RWPE2 (cell line): ENCODE measurements at regions not wholly inside any gene's neighbourhood (a gene's known extent, or its start where the extent isn't known, plus 50 kb on each side); places are given as distances from the start of the nearest gene placed in this dataset.

ENCODE experiments used
- ATAC-seq: fragments of 200-7000 bp; cut with Tn5 transposase; 3 replicates; pipeline ENCODE4 v1.9.1; 2021; ENCODE audit warnings: low read depth
- DNase-seq: peaks from one replicate; pipeline ENCODE4 v3.0.0-alpha.2; 2020; ENCODE audit warnings: low spot score
- H3K27ac ChIP-seq: fragments of 450-650 bp; 2 replicates; pipeline ENCODE4 v1.5.1; 2017; ENCODE audit warnings: mild to moderate bottlenecking; ENCODE audit not compliant: poor library complexity, severe bottlenecking
- H3K27me3 ChIP-seq: fragments of 250-450 bp; sonication (Bioruptor Pico); 2 replicates; pipeline ENCODE4 v1.5.1; 2021; ENCODE audit warnings: mild to moderate bottlenecking, moderate library complexity; ENCODE audit not compliant: insufficient read depth, poor library complexity, severe bottlenecking
- H3K36me3 ChIP-seq: fragments of 250-450 bp; sonication (Bioruptor Pico); 2 replicates; pipeline ENCODE4 v1.5.1; 2020; ENCODE audit warnings: low read depth, mild to moderate bottlenecking, moderate library complexity
- H3K4me1 ChIP-seq: fragments of 250-450 bp; sonication (Bioruptor Pico); 2 replicates; pipeline ENCODE4 v1.5.1; 2021; ENCODE audit warnings: mild to moderate bottlenecking, moderate library complexity; ENCODE audit not compliant: insufficient read depth, poor library complexity, severe bottlenecking
- H3K4me3 ChIP-seq: fragments of 250-450 bp; sonication (Bioruptor Pico); 2 replicates; pipeline ENCODE4 v1.5.1; 2021; ENCODE audit warnings: mild to moderate bottlenecking, moderate library complexity; ENCODE audit not compliant: severe bottlenecking
- H3K9me3 ChIP-seq: fragments of 250-450 bp; sonication (Bioruptor Pico); 2 replicates; pipeline ENCODE4 v1.5.1; 2021; ENCODE audit warnings: mild to moderate bottlenecking, moderate library complexity; ENCODE audit not compliant: severe bottlenecking
- CTCF ChIP-seq: fragments of 450-650 bp; IDR thresholded peaks from one replicate; pipeline ENCODE4 v1.5.1; 2017; ENCODE audit warnings: mild to moderate bottlenecking, moderate library complexity; ENCODE audit not compliant: poor library complexity, severe bottlenecking

GRCh38 chr13:54004026-54004699 is 975.5 kb downstream of the OLFM4 start:
- Histone ChIP-seq H3K9me3 (no peaks in the 10 kb centered on the region), H3K27ac (no peak overlapping the region), H3K4me1 (no peaks in the 10 kb centered on the region), H3K4me3 (no peak overlapping the region), H3K36me3 (no peaks in the 10 kb centered on the region), H3K27me3 (no peaks in the 10 kb centered on the region)
- ATAC-seq (no peak), DNase-seq (no peak)
- TF ChIP-seq CTCF: no peak

DNA sequence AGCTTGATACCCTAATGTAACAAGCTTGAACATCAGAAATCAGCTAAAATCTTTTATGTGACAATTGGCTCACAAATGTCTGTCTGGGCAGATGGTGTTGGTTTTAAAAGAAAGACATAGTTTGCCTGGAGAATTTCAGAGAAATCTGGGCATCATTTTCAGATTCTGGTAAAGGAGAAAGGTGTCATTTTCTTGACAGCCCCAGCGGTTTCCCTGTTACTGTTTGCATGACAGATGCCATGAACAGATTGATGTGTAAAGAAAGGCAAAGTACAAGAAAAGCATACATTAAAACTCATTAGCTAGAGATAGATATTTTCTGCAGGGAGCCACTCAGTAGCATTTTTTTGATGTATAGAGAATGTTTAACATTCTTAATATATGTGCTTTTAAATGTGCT is 987.9 kb downstream of the OLFM4 start:
- DNase-seq (no peak), ATAC-seq (no peak)
- Histone ChIP-seq H3K4me1 (no peaks in the 10 kb centered on the region), H3K27ac (no peak overlapping the region), H3K9me3 (no peaks in the 10 kb centered on the region), H3K4me3 (no peak overlapping the region), H3K27me3 (no peaks in the 10 kb centered on the region), H3K36me3 (no peaks in the 10 kb centered on the region)
- no peak for TF ChIP-seq CTCF

DNA sequence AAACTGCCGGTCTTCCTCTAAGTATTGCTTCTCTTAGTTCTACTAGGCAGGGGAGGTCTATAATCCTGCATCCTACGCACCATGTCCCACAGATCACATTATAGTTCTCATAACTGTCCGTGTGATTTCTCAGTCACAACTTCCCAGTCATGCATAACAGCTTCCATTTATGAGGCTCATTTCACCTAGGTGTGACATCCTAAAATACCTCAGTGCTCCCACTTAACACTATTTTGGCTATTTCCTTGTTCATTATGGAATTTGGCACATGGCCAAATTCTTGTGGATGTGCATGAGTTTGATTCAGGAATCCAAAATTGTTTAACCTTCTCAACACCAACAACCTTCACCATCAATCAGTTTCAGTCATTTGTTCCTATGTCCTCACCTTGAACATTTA is 989.9 kb downstream of the OLFM4 start:
- DNase-seq (no peak), ATAC-seq (no peak)
- no peaks in the 10 kb centered on the region for H3K27me3 ChIP-seq
- no peak overlapping the region for H3K4me3 ChIP-seq
- no peaks in the 10 kb centered on the region for H3K9me3 ChIP-seq
- H3K4me1 ChIP-seq: no peaks in the 10 kb centered on the region
- H3K27ac ChIP-seq: no peak overlapping the region
- H3K36me3 ChIP-seq: no peaks in the 10 kb centered on the region
- TF ChIP-seq CTCF: no peak

DNA sequence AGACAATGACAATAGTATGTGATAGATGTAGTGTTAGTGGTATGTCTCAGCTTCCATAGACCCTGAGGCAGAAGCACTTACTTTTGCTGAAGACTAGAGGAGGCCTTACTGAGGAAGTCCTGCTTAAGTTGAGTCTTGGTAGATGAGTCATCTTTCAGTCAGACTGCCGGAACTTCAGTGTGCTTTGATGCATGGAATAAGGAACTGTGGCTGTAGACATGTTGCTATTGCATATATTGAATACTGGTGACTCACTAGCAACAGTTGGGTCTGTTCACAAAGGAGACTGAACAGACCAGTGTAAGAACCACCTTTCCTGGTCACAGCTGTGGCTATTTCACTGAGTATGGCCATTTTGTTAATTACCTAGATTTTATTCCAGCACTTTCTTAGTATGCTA is 1000.6 kb downstream of the OLFM4 start:
- Histone ChIP-seq H3K4me3 (no peak overlapping the region), H3K36me3 (no peaks in the 10 kb centered on the region), H3K4me1 (no peaks in the 10 kb centered on the region), H3K9me3 (no peaks in the 10 kb centered on the region), H3K27me3 (no peaks in the 10 kb centered on the region), H3K27ac (no peak overlapping the region)
- DNase-seq (no peak), ATAC-seq (peak; percentile 84)
- TF ChIP-seq CTCF: no peak

DNA sequence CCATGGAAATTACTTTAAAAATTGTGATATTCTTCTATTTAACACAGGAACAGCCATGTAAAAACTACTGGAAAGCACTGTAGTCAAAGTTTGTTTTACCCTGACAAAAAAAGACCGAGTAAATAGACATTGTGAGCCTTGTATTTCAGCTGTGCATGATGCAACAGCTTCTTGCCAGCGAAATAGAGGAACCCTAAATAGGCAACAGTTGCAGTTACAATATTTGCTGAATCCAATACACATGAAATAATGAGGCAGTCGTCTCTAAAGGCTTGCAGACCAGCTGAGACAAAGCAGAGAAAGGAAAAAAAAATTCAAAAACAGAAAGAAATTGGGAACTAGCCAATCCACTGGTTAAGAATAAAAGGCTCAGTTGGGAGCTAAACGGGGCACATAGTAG is 1001.1 kb downstream of the OLFM4 start:
- Histone ChIP-seq H3K27ac (no peak overlapping the region), H3K27me3 (no peaks in the 10 kb centered on the region), H3K4me1 (no peaks in the 10 kb centered on the region), H3K9me3 (no peaks in the 10 kb centered on the region), H3K36me3 (no peaks in the 10 kb centered on the region), H3K4me3 (no peak overlapping the region)
- ATAC-seq (no peak), DNase-seq (no peak)
- no peak for TF ChIP-seq CTCF
